ENCODE measurements at regions not wholly inside any gene's neighbourhood (a gene's known extent, or its start where the extent isn't known, plus 50 kb on each side); places are given as distances from the start of the nearest gene placed in this dataset.
"Not testable (repeated sequence)": the region's sequence is repeated elsewhere in the genome, so short reads cannot be mapped to it uniquely, and the experiment has no call there.

DNA sequence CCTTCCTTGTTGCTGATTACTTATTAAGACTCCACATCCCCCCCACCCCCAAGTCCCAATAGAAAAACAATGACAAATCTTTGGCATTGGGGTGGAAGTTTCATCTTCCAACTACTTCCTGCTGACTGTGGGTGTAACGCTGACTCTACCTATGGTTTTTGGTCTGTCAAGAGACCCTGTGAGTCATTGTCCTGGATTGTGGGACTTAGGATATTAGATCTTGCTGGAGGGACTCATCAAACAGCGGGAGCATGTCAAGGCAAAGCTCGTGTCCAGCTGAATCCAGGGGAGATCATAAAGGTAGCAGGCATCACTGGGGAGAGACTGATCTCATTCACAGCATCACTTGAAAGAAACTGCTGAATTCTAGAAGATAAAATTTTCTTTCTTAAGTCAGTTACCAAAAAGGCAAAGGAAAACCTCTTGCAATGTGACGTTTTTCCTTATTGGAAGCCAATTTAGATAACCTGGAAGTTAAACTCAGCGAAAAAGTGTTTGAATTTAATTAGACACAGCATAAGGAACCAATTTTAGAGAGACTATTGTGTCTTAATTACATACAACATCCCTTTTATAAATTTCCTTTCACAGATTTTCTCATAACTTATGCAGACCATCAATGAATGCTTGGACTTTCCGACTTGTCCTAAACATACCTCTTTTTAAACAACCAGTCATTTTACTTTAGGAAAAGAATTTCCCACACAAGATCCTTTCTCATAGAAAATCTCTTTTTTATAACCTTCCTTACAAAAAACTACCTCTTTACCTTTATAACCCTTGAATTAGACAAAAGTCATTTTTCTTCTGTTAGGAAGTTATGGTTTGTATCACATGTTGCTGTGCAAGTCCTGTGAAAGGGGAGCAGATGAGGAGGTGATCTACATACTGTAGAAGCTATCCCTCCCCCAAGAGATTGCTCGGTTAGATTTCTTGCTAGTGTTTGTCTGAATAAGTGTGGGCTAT lies 94.6 kb upstream of the SCAF11 start:
- DNase-seq: no peak

DNA sequence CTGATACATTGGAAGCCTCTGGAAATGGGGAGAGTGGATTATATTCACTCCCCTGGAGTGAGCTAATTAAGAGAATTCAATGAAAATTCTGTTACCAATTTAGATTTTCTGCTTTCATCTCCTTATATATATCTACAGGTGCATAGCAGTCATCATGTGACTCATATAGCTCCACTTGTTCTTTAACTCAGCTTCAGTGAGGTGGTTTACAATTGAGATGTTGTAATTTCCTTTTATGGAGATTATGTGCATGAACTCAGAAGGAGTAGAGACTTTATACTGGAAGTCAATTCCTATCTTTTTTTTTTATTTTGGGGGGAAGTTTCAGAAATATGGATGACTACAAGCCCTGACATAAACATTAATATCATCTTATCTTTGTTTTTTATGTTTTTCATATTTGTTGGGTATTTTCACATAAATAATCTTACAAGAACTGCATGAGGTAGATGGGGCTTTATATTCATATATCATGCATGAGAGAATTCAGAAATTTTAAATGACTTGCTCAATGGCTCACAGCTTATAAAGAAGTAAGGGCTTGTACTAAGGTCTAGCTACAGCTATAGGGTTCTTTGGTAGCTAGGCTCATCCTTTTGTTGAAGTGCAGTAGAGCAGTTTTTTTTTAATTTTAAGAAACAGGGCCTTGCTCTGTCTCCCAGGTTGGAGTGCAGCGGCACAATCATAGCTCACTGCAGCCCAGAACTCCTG lies 92.3 kb upstream of the SCAF11 start:
- no peak for DNase-seq

DNA sequence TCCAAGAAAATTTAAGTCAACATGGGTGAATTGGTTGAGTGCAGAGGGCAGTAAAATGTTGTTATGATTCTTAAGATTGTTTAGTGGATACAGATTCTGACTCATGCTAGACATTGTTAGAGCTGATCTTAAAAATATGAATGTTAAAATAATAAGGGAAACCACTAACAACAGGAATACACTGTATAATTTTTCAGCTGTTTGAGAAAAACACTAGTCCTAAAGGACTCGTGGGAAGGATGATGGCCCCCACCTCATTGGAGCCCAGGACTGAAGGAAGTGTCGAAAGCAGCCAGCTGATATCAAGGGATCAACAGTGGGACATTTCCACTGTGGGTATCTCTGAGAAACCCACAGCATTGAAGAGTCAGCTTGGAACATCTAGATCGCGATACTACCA lies 82.9 kb upstream of the SCAF11 start:
- DNase-seq: peak; percentile 4

DNA sequence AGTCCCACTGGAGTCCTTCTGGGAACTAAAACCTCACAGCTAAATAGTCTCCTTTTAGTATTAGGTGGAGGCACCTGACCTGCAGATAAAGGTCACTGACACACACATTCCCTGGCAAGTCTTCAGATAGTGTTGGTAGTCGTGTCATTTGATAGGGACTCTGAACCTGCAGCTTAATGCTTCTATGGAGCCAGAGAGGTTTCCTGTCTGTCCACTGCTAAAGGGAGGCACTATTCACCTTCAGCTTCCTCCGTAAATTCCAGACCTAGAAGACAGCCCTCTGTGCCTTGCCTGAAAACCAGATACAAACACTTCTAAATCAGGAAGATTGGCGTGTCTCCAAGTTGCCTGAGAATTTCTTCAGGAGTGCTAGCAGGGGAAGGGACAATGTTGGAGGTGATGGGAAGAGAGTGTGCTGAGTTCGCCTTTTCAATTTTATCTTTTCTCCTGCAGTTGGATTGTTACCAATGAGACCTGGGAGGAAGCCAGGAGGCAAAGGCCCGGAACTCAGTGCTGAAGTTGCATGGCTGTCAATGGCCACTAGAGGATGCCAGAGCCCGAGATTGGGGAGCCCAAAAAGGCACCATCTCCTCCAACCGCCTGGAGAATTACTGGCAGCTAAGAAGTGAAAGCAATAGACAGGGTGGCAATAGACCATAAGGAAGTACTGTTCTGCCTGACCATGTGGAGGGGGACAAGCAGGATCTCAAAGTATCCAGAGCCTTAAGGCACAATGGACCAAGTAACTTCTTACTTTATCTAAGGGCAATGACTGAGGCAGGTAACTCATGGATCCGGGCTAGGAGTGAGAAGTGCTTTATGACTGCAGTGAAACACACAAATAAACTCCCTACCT lies 81.6 kb upstream of the SCAF11 start:
- DNase-seq: peak; percentile 75

DNA sequence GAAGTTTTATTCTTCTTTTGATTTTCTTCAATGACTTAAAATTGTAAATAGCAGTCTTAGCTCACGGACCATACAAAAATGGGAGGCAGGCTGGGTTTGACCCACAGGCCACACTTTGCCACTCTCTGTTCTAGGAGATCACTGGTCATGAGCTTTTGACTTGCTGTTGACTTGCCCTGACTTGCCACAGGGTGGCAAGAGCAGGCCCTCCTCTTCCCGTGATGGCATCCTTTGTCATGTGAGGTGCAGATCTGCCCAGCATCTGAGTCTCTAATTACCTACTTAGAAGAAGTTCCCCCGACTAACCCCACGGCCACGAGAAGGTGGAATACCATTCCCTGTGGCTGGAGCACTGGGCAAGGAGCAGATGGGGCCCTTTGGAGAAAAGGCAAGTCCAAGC lies 81.0 kb upstream of the SCAF11 start:
- no peak for DNase-seq

DNA sequence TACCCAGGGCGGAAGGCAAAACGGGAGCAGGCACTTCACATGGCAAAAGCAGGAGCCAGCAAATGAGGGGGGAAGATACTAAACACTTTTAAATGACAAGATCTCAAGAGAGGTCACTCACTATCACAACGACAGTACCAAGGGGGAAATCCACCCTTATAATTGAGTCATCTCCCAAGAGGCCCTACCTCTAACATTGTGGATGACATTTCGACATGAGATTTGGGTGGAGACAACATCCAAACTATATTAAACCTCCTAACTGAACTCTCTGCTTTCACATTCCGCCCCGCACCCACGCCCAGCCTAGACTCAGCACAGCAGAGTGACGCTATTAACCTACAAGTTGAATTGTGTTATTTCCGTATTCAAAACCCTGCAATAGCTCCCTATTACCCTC lies 76.7 kb upstream of the SCAF11 start:
- DNase-seq: no peak

DNA sequence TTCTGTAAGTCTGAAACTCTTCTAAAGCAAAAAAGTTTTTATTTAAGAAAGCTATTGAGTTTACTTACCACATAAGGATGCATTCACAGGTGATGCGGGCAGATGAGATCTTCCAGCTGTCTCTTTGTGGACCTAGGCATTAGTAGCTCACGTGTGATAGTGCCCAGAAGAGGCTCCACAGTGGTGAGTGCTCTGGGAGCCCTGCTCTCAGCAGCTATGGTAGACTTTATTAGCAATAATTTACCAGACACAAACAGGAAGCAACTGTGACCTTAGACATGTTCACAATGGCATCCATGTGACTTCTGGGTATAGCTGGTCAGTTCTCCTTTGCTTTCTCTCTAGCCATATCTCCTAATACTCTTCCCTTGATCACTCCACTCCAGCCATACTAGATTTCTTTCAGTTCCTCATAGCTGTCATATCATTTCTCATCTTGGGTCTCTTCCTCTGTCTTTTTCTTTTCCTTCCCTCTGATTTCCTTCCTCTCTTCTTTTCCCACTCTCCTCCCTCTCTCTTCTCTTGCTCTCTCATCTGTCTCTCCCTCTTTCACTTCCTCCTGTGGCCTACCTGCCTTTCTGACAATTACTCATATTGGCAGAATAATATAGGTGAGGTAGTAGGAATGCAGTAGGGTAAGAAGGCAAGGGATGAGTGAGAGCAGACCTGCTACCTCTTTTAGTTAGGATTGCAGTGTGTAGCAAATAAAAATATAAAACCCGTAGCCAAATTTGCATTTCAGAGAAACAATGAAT lies 75.2 kb upstream of the SCAF11 start:
- no peak for DNase-seq

DNA sequence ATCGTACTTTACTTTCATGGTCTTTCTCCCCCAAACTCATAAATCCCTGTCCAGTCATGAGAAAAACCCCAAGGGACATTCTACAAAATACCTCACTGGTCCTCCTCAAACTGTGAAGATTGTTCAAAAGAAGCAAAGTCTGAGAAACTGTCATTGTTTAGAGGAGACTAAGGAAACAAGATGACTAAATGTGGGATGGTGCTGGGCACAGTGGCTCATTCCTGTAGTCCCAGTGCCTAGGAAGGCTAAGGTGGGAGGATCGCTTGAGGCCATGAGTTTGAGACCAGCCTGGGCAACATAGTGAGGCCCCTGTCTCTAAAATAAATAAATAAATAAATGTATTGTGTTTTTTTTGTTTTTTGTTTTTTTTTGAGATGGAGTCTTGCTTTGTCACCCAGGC lies 74.2 kb upstream of the SCAF11 start:
- DNase-seq: no peak

DNA sequence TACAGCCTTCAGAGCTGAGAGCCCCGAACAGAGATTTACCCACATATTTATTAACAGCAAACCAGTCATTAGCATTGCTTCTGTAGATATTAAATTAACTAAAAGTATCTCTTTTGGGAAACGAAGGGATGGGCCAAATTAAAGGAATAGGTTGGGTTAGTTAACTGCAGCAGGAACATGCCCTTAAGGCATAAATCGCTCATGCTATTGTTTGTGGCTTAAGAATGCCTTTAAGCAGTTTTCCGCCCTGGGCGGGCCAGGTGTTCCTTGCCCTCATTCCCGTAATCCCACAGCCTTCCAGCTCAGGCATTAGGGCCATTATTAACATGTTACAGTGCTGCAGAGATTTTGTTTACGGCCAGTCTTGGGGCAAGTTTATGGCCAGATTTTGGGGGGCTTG lies 68.3 kb upstream of the SCAF11 start:
- not testable (repeated sequence) for DNase-seq

DNA sequence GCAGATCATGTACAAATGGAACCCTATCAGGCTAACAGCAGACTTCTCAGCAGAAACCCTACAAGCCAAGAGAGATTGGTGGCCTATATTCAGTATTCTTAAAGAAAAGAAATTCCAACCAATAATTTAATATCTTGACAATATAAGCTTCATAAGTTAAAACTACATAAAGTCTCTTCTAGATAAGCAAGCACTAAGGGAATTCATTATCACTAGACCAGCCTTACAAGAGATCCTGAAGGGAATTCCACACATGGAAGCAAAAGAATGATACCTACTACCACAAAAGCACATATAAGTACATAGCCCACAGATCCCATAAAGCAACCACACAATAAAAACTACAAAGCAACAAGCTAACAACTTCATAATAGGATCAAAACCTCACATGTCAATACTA lies 60.4 kb upstream of the SCAF11 start:
- DNase-seq: no peak

DNA sequence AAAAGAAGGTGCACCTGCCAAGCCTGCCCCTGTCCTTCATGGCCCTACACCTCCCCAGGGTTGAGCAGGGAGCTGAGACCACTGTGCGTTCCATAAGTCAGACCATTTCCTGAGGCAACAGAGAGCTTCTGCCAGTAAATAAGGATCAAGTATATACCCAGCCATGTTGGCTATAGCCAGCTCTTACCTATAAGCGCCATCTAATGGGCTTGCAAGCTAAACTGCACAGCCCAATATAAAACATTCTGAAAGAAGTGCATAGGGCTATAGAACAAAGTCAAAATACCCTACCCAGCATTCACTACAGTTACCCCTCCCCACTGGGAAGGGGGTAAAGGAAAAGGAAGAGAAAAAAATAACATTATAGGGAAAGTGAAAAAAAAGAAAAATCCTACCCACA lies 59.3 kb upstream of the SCAF11 start:
- no peak for DNase-seq

DNA sequence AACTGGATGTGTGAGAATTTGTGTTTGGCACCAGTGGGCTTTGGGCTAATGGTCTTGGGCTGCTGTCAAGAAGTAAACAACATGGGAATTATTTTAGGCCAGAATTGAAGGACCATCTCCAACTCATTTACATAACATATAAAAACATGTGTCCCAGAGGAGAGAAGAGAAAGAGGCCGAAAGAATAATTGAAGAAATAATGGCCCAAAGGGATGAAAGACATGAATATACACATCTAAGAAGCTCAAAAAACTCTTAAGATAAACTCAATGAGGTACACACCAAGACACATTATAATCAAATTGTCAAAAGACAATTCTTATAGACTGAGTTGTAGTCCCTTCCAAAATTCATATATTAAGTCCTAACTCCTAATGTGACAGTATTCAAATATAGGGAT lies 56.1 kb upstream of the SCAF11 start:
- no peak for DNase-seq

DNA sequence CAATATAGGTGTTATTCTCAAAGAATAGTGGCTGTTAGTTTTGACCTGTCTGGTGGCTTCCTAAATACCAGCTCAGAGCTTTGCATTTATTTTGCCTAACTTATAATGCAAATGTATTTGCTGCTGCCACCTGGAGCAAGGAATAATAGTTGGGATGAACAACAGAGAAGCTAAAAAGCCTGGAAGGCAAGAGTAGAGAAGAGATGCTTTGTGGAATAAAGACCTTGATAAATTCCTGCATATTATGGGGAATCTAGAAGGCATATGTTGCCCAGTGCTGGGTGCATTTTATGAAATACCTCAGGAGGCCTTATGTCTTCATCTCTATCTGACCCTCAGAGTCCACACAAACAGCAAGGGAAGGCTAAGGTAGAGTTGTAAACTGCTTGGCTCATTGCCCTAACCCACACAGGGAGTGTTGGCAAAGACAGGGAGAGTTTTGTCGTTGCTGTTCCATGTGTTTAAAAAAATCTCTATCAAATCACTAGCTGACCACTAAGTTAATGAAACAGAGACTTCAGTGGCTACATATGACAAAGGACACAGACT lies 53.7 kb upstream of the SCAF11 start:
- no peak for DNase-seq
